ENCODE measurements at regions not wholly inside any gene's neighbourhood (a gene's known extent, or its start where the extent isn't known, plus 50 kb on each side); places are given as distances from the start of the nearest gene placed in this dataset.

- DNase-seq: peak; percentile 91
Measured at GRCh38 chr18:11553098-11553940, 56.1 kb upstream of the SLC35G4 start.

- DNase-seq: no peak
Measured at GRCh38 chr18:11548916-11549551, 60.4 kb upstream of the SLC35G4 start.

- no peak for DNase-seq
Measured at GRCh38 chr18:11548396-11548795, 61.0 kb upstream of the SLC35G4 start.

GRCh38 chr18:11544060-11544633 is 65.2 kb upstream of the SLC35G4 start:
- no peak for DNase-seq

- DNase-seq: no peak
Measured at GRCh38 chr18:11541179-11541578, 68.2 kb upstream of the SLC35G4 start.

- DNase-seq: no peak
Measured at GRCh38 chr18:11533942-11534496, 75.4 kb upstream of the SLC35G4 start.

- no peak for DNase-seq
Measured at GRCh38 chr18:11533513-11533890, 75.9 kb upstream of the SLC35G4 start.

GRCh38 chr18:11532758-11533512 is 76.5 kb upstream of the SLC35G4 start:
- no peak for DNase-seq

- DNase-seq: no peak
Measured at GRCh38 chr18:11529081-11529480, 80.3 kb upstream of the SLC35G4 start.

- DNase-seq: no peak
Measured at GRCh38 chr18:11526675-11527074, 82.7 kb upstream of the SLC35G4 start.

- DNase-seq: no peak
Measured at GRCh38 chr18:11523804-11524203, 85.6 kb upstream of the SLC35G4 start.

- no peak for DNase-seq
Measured at GRCh38 chr18:11522992-11523391, 86.4 kb upstream of the SLC35G4 start.

GRCh38 chr18:11521853-11522252 is 87.5 kb upstream of the SLC35G4 start:
- DNase-seq: no peak

GRCh38 chr18:11520536-11520935 is 88.9 kb upstream of the SLC35G4 start:
- DNase-seq: no peak

GRCh38 chr18:11518788-11519685 is 90.4 kb upstream of the SLC35G4 start:
- peak; percentile 71 for DNase-seq

GRCh38 chr18:11517704-11518103 is 91.7 kb upstream of the SLC35G4 start:
- no peak for DNase-seq

GRCh38 chr18:11516751-11517503 is 92.5 kb upstream of the SLC35G4 start:
- DNase-seq: peak; percentile 33

- DNase-seq: no peak
Measured at GRCh38 chr18:11514267-11514666, 95.1 kb upstream of the SLC35G4 start.

- DNase-seq: no peak
Measured at GRCh38 chr18:11512096-11513025, 97.0 kb upstream of the SLC35G4 start.

Measured in eye (tissue), 1 donor.